ENCODE measurements at regions not wholly inside any gene's neighbourhood (a gene's known extent, or its start where the extent isn't known, plus 50 kb on each side); places are given as distances from the start of the nearest gene placed in this dataset.
"Not testable (repeated sequence)": the region's sequence is repeated elsewhere in the genome, so short reads cannot be mapped to it uniquely, and the experiment has no call there.

DNA sequence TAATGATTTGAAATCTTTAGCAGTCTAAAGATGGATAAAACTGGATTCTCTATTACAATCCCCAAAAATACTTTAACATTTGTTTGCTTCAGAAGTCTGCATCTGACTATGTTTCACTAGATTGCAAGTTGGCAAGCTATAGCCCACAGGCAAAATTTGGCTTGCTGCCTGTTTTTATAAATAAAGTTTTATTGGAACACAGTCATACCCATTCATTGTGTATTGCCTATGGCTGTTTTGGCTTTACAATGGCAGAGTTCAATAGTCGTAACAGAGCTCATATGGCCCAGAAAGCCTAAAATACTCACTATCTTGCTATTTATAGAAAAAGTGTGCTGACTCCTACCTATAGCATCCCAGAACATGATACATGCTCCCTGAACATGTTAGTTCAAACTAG lies 89.0 kb upstream of the GPR141 start:
- no peaks in the 10 kb centered on the region for H3K9me3 ChIP-seq (replicated peaks; ENCODE audit: control insufficient read depth, low read depth, low read length)
- no peaks in the 10 kb centered on the region for H3K4me1 ChIP-seq (ENCODE audit: control insufficient read depth, insufficient read depth, low read length)
- H3K4me3 ChIP-seq (ENCODE audit: low read length) = no peak overlapping the region
- no peaks in the 10 kb centered on the region for H3K36me3 ChIP-seq (ENCODE audit: control insufficient read depth, insufficient read depth, low read length)
- H3K27ac ChIP-seq (ENCODE audit: low read length) = no peak overlapping the region
- WGBS (ENCODE audit: insufficient coverage) = no CpG with 5 or more reads among the region's 1 CpG
- peaks cover 8% of the 10 kb centered on the region for H3K27me3 ChIP-seq (ENCODE audit: control insufficient read depth, insufficient read depth, low read length)
- DNase-seq = no peak

- H3K4me1 ChIP-seq (ENCODE audit: control insufficient read depth, insufficient read depth, low read length) = no peaks in the 10 kb centered on the region
- H3K36me3 ChIP-seq (ENCODE audit: control insufficient read depth, insufficient read depth, low read length) = no peaks in the 10 kb centered on the region
- no peak overlapping the region for H3K4me3 ChIP-seq (ENCODE audit: low read length)
- no CpG with 5 or more reads among the region's 2 CpGs for WGBS (ENCODE audit: insufficient coverage)
- no peak for DNase-seq
- no peak overlapping the region for H3K27ac ChIP-seq (ENCODE audit: low read length)
- no peaks in the 10 kb centered on the region for H3K9me3 ChIP-seq (replicated peaks; ENCODE audit: control insufficient read depth, low read depth, low read length)
- H3K27me3 ChIP-seq (ENCODE audit: control insufficient read depth, insufficient read depth, low read length) = peaks cover 6% of the 10 kb centered on the region
These were observed 84.7 kb upstream of the GPR141 start for GRCh38 chr7:37598824-37599223.

GRCh38 chr7:37601321-37601720 lies 82.2 kb upstream of the GPR141 start:
- 40% methylated on average over 1 of the region's 6 CpGs for WGBS (ENCODE audit: insufficient coverage)
- DNase-seq = peak; percentile 41
- H3K9me3 ChIP-seq (replicated peaks; ENCODE audit: control insufficient read depth, low read depth, low read length) = no peaks in the 10 kb centered on the region
- H3K36me3 ChIP-seq (ENCODE audit: control insufficient read depth, insufficient read depth, low read length) = no peaks in the 10 kb centered on the region
- H3K27ac ChIP-seq (ENCODE audit: low read length) = no peak overlapping the region
- H3K4me3 ChIP-seq (ENCODE audit: low read length) = no peak overlapping the region
- H3K4me1 ChIP-seq (ENCODE audit: control insufficient read depth, insufficient read depth, low read length) = no peaks in the 10 kb centered on the region
- H3K27me3 ChIP-seq (ENCODE audit: control insufficient read depth, insufficient read depth, low read length) = peaks cover 8% of the 10 kb centered on the region

- WGBS (ENCODE audit: insufficient coverage) = no CpG with 5 or more reads among the region's 1 CpG
- H3K27me3 ChIP-seq (ENCODE audit: control insufficient read depth, insufficient read depth, low read length) = peaks cover 2% of the 10 kb centered on the region
- no peaks in the 10 kb centered on the region for H3K36me3 ChIP-seq (ENCODE audit: control insufficient read depth, insufficient read depth, low read length)
- H3K4me3 ChIP-seq (ENCODE audit: low read length) = no peak overlapping the region
- no peak for DNase-seq
- H3K4me1 ChIP-seq (ENCODE audit: control insufficient read depth, insufficient read depth, low read length) = no peaks in the 10 kb centered on the region
- H3K9me3 ChIP-seq (replicated peaks; ENCODE audit: control insufficient read depth, low read depth, low read length) = no peaks in the 10 kb centered on the region
- H3K27ac ChIP-seq (ENCODE audit: low read length) = no peak overlapping the region
These were observed 79.5 kb upstream of the GPR141 start for GRCh38 chr7:37604078-37604477.

GRCh38 chr7:37617406-37617805 lies 66.2 kb upstream of the GPR141 start:
- 83% methylated on average over 14 of the region's 16 CpGs for WGBS (ENCODE audit: insufficient coverage)
- not testable (repeated sequence) for H3K9me3 ChIP-seq (replicated peaks; ENCODE audit: control insufficient read depth, low read depth, low read length); H3K4me3 ChIP-seq (ENCODE audit: low read length); H3K4me1 ChIP-seq (ENCODE audit: control insufficient read depth, insufficient read depth, low read length); DNase-seq; H3K27me3 ChIP-seq (ENCODE audit: control insufficient read depth, insufficient read depth, low read length); H3K36me3 ChIP-seq (ENCODE audit: control insufficient read depth, insufficient read depth, low read length); H3K27ac ChIP-seq (ENCODE audit: low read length)

DNA sequence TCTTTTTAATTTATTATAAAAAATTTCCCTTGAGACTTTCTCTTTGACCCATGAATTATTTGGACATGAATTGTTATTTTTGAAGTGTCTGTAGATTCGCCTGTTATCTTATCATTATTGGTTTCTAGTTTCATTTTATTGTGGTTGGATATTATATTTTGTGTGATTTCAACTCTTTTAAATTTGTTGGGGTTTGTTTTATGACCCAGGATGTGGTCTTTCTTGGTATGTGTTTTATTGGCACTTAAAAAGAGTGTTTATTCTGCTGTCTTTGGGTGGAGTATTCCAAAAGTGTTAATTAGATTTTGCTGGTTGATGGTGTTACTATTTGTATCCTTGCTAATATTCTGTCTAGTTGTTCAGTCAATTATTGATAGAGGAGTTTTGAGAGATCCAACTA lies 50.5 kb upstream of the GPR141 start:
- no peak for DNase-seq
- Histone ChIP-seq H3K9me3 (replicated peaks; ENCODE audit: control insufficient read depth, low read depth, low read length) (peaks cover 5% of the 10 kb centered on the region), H3K27ac (ENCODE audit: low read length) (no peak overlapping the region), H3K27me3 (ENCODE audit: control insufficient read depth, insufficient read depth, low read length) (no peaks in the 10 kb centered on the region), H3K4me3 (ENCODE audit: low read length) (no peak overlapping the region), H3K4me1 (ENCODE audit: control insufficient read depth, insufficient read depth, low read length) (no peaks in the 10 kb centered on the region), H3K36me3 (ENCODE audit: control insufficient read depth, insufficient read depth, low read length) (no peaks in the 10 kb centered on the region)
- no CpG with 5 or more reads among the region's 1 CpG for WGBS (ENCODE audit: insufficient coverage)

Measured in muscle of leg (tissue), 3 donors.